Upper lobe of right lung (tissue), 1 donor: ENCODE measurements at regions not wholly inside any gene's neighbourhood (a gene's known extent, or its start where the extent isn't known, plus 50 kb on each side); places are given as distances from the start of the nearest gene placed in this dataset.

Source experiments
- ATAC-seq: fragments of 200-7000 bp; cut with Tn5 transposase; one replicate; pipeline ENCODE4 v1.9.1; 2020; ENCODE audit warnings: mild to moderate bottlenecking, moderate library complexity
- DNase-seq: peaks from one replicate; pipeline ENCODE4 v3.0.0-alpha.2; 2020
- H3K27ac ChIP-seq: fragments of 200-600 bp; one replicate; pipeline ENCODE4 v1.8.0; 2022
- H3K27me3 ChIP-seq: fragments of 200-600 bp; one replicate; pipeline ENCODE4 v1.8.0; 2022; ENCODE audit warnings: mild to moderate bottlenecking
- H3K36me3 ChIP-seq: fragments of 200-600 bp; one replicate; pipeline ENCODE4 v1.8.0; 2022
- H3K4me1 ChIP-seq: fragments of 200-600 bp; one replicate; pipeline ENCODE4 v1.8.0; 2022
- H3K4me3 ChIP-seq: fragments of 200-600 bp; one replicate; pipeline ENCODE4 v1.8.0; 2022; ENCODE audit warnings: mild to moderate bottlenecking
- H3K9me3 ChIP-seq: fragments of 200-600 bp; one replicate; pipeline ENCODE4 v1.8.0; 2022
- CTCF ChIP-seq: fragments of 200-600 bp; IDR thresholded peaks from one replicate; pipeline ENCODE4 v1.8.0; 2022; ENCODE audit warnings: antibody characterized with exemption
- intact Hi-C: fragments of 100-400 bp; cut with DNase I; formaldehyde crosslinking; loops from one replicate; pipeline ENCODE4 v1.11.0; 2022
- donor health status: DM: no; HTN: yes; CAD: no; lungs with severe emphysema.

GRCh38 chr12:25013061-25013460, 64.2 kb upstream of the BCAT1 start:
- H3K9me3 ChIP-seq, result no peaks in the 10 kb centered on the region
- no peaks in the 10 kb centered on the region for H3K27me3 ChIP-seq
- H3K27ac ChIP-seq, result no peak overlapping the region
- no peaks in the 10 kb centered on the region for H3K36me3 ChIP-seq
- no peak for DNase-seq
- H3K4me3 ChIP-seq, result no peak overlapping the region
- intact Hi-C loops, result no loop called here
- no peaks in the 10 kb centered on the region for H3K4me1 ChIP-seq
- no peak for TF ChIP-seq CTCF
- ATAC-seq, result no peak

- H3K4me1 ChIP-seq, result no peaks in the 10 kb centered on the region
- H3K27ac ChIP-seq, result no peak overlapping the region
- DNase-seq (no peak), ATAC-seq (no peak)
- no peak for TF ChIP-seq CTCF
- H3K27me3 ChIP-seq, result no peaks in the 10 kb centered on the region
- no peaks in the 10 kb centered on the region for H3K36me3 ChIP-seq
- intact Hi-C loops, result no loop called here
- no peak overlapping the region for H3K4me3 ChIP-seq
- no peaks in the 10 kb centered on the region for H3K9me3 ChIP-seq
Measured at GRCh38 chr12:25009496-25010092, 60.7 kb upstream of the BCAT1 start.

GRCh38 chr12:25005376-25005775, 56.5 kb upstream of the BCAT1 start:
- H3K36me3 ChIP-seq, result no peaks in the 10 kb centered on the region
- no peak for TF ChIP-seq CTCF
- no peaks in the 10 kb centered on the region for H3K4me1 ChIP-seq
- intact Hi-C loops, result no loop called here
- H3K27ac ChIP-seq, result no peak overlapping the region
- no peaks in the 10 kb centered on the region for H3K9me3 ChIP-seq
- ATAC-seq, result no peak
- H3K4me3 ChIP-seq, result no peak overlapping the region
- no peaks in the 10 kb centered on the region for H3K27me3 ChIP-seq
- no peak for DNase-seq

- intact Hi-C loops, result no loop called here
- DNase-seq, result no peak
- Histone ChIP-seq H3K27me3 (no peaks in the 10 kb centered on the region), H3K4me3 (no peak overlapping the region), H3K36me3 (no peaks in the 10 kb centered on the region), H3K4me1 (no peaks in the 10 kb centered on the region), H3K9me3 (no peaks in the 10 kb centered on the region), H3K27ac (no peak overlapping the region)
- no peak for ATAC-seq
- no peak for TF ChIP-seq CTCF
Measured at GRCh38 chr12:25004447-25004846, 55.5 kb upstream of the BCAT1 start.

- no peaks in the 10 kb centered on the region for H3K36me3 ChIP-seq
- H3K4me3 ChIP-seq, result no peak overlapping the region
- H3K9me3 ChIP-seq, result no peaks in the 10 kb centered on the region
- no peak for ATAC-seq
- no peak for DNase-seq
- H3K27ac ChIP-seq, result no peak overlapping the region
- TF ChIP-seq CTCF, result no peak
- intact Hi-C loops, result no loop called here
- peaks cover 11% of the 10 kb centered on the region for H3K4me1 ChIP-seq
- H3K27me3 ChIP-seq, result no peaks in the 10 kb centered on the region
Measured at GRCh38 chr12:25001311-25001710, 52.4 kb upstream of the BCAT1 start.
